DND-41 (cell line): ENCODE measurements at regions not wholly inside any gene's neighbourhood (a gene's known extent, or its start where the extent isn't known, plus 50 kb on each side); places are given as distances from the start of the nearest gene placed in this dataset.

ENCODE experiments used
- ATAC-seq: fragments of 200-7000 bp; cut with Tn5 transposase; 3 replicates; pipeline ENCODE4 v1.9.1; 2021; ENCODE audit warnings: low read depth; ENCODE audit not compliant: insufficient read depth
- DNase-seq: peaks from one replicate; pipeline ENCODE4 v3.0.0-alpha.2; 2020
- H2AFZ ChIP-seq: 2 replicates; pipeline ENCODE4 v1.6.0; 2012; ENCODE audit warnings: low read depth, low read length
- H3K27ac ChIP-seq: 2 replicates; pipeline ENCODE4 v1.5.1; 2012; ENCODE audit warnings: low read length, inconsistent platforms
- H3K27me3 ChIP-seq: fragments of 200-600 bp; sonication (generic); 2 replicates; pipeline ENCODE4 v1.6.0; 2012; ENCODE audit warnings: low read length, mild to moderate bottlenecking, inconsistent platforms; ENCODE audit not compliant: insufficient read depth, poor library complexity
- H3K36me3 ChIP-seq: 2 replicates; pipeline ENCODE4 v1.5.1; 2012; ENCODE audit warnings: low read length, inconsistent platforms; ENCODE audit not compliant: insufficient read depth
- H3K4me1 ChIP-seq: 2 replicates; pipeline ENCODE4 v1.5.1; 2012; ENCODE audit warnings: mild to moderate bottlenecking, low read length; ENCODE audit not compliant: insufficient read depth
- H3K4me2 ChIP-seq: 2 replicates; pipeline ENCODE4 v1.6.0; 2012; ENCODE audit warnings: mild to moderate bottlenecking, moderate library complexity, low read length, inconsistent platforms; ENCODE audit not compliant: insufficient read depth
- H3K4me3 ChIP-seq, 2 experiments: fragments of 200-600 bp in 1 of 2; shearing (Covaris generic) in 1 of 2; 2 replicates each; pipeline ENCODE4 v1.5.1; 2012 to 2016; ENCODE audit warnings: inconsistent platforms in 2 of 2, low read length in 2 of 2, mild to moderate bottlenecking in 2 of 2, low read depth in 1 of 2, moderate library complexity in 1 of 2
- H3K79me2 ChIP-seq: 2 replicates; pipeline ENCODE4 v1.6.0; 2012; ENCODE audit warnings: low read length, inconsistent platforms; ENCODE audit not compliant: insufficient read depth
- H3K9ac ChIP-seq: 2 replicates; pipeline ENCODE4 v1.6.0; 2012; ENCODE audit warnings: low read depth, mild to moderate bottlenecking, inconsistent platforms, low read length, moderate library complexity
- H3K9me3 ChIP-seq: 2 replicates; pipeline ENCODE4 v1.5.1; 2012; ENCODE audit warnings: low read length, moderate library complexity, mild to moderate bottlenecking, inconsistent platforms; ENCODE audit not compliant: insufficient read depth, severe bottlenecking
- H4K20me1 ChIP-seq: 2 replicates; pipeline ENCODE4 v1.6.0; 2012; ENCODE audit warnings: low read length; ENCODE audit not compliant: insufficient read depth
- EZH2 ChIP-seq: IDR thresholded peaks from 3 replicates; pipeline ENCODE4 v1.6.1; 2012; ENCODE audit warnings: borderline replicate concordance, low read depth, mild to moderate bottlenecking, moderate library complexity, low read length, inconsistent platforms; ENCODE audit not compliant: severe bottlenecking
- TF ChIP-seq, protein P1 (sequence below): IDR thresholded peaks from 2 replicates; pipeline ENCODE4 v1.5.1; 2012; ENCODE audit warnings: borderline replicate concordance, low read length, moderate library complexity, mild to moderate bottlenecking; ENCODE audit not compliant: poor library complexity, severe bottlenecking; ENCODE audit errors: extremely low read depth

GRCh38 chr3:17969985-17970568 is 227.6 kb upstream of the TBC1D5 start:
- Histone ChIP-seq H3K4me2 (no peak overlapping the region), H3K79me2 (no peaks in the 10 kb centered on the region), H3K9ac (no peak overlapping the region), H3K27me3 (no peaks in the 10 kb centered on the region), H4K20me1 (no peaks in the 10 kb centered on the region), H3K9me3 (no peaks in the 10 kb centered on the region), H3K36me3 (no peaks in the 10 kb centered on the region), H3K4me3 (no peak overlapping the region), H2AFZ (peak overlapping the region; percentile 36; the same call in 1 of the 2 replicates), H3K4me1 (peaks cover 82% of the 10 kb centered on the region), H3K27ac (peak overlapping the region; percentile 29; the same call in 1 of the 2 replicates)
- DNase-seq = no peak
- ATAC-seq = no peak
- no peak for TF ChIP-seq EZH2
- TF ChIP-seq, protein P1, sequence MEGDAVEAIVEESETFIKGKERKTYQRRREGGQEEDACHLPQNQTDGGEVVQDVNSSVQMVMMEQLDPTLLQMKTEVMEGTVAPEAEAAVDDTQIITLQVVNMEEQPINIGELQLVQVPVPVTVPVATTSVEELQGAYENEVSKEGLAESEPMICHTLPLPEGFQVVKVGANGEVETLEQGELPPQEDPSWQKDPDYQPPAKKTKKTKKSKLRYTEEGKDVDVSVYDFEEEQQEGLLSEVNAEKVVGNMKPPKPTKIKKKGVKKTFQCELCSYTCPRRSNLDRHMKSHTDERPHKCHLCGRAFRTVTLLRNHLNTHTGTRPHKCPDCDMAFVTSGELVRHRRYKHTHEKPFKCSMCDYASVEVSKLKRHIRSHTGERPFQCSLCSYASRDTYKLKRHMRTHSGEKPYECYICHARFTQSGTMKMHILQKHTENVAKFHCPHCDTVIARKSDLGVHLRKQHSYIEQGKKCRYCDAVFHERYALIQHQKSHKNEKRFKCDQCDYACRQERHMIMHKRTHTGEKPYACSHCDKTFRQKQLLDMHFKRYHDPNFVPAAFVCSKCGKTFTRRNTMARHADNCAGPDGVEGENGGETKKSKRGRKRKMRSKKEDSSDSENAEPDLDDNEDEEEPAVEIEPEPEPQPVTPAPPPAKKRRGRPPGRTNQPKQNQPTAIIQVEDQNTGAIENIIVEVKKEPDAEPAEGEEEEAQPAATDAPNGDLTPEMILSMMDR = no peak

DNA sequence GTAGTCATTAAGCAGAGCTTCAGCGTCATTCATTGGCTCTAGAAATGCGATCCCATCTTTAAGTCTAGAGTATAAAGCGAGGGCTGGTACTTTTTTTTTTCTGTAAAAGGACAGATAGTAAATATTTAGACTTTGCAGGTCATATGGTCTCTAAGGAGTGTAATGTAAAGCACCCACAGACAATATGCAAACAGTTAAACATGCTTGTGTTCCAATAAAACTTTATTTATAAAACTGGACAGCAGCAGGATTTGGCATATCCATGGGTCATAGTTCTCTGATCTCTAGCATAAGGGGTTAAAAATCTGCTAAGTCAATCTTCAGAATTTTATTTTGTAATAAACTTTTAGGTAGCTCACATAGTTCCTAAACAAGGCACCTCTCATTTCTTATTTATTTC is 226.8 kb upstream of the TBC1D5 start:
- no peak for ATAC-seq
- H3K9ac ChIP-seq = no peak overlapping the region
- H3K79me2 ChIP-seq = no peaks in the 10 kb centered on the region
- H3K36me3 ChIP-seq = no peaks in the 10 kb centered on the region
- no peaks in the 10 kb centered on the region for H4K20me1 ChIP-seq
- peaks cover 88% of the 10 kb centered on the region for H3K4me1 ChIP-seq
- H3K9me3 ChIP-seq = no peaks in the 10 kb centered on the region
- TF ChIP-seq, protein P1 = no peak
- TF ChIP-seq EZH2 = no peak
- H3K27ac ChIP-seq = peak overlapping the region; percentile 98; the same call in 1 of the 2 replicates
- no peak for DNase-seq
- H3K4me3 ChIP-seq = no peak overlapping the region
- no peak overlapping the region for H3K4me2 ChIP-seq
- H3K27me3 ChIP-seq = no peaks in the 10 kb centered on the region
- no peak overlapping the region for H2AFZ ChIP-seq

DNA sequence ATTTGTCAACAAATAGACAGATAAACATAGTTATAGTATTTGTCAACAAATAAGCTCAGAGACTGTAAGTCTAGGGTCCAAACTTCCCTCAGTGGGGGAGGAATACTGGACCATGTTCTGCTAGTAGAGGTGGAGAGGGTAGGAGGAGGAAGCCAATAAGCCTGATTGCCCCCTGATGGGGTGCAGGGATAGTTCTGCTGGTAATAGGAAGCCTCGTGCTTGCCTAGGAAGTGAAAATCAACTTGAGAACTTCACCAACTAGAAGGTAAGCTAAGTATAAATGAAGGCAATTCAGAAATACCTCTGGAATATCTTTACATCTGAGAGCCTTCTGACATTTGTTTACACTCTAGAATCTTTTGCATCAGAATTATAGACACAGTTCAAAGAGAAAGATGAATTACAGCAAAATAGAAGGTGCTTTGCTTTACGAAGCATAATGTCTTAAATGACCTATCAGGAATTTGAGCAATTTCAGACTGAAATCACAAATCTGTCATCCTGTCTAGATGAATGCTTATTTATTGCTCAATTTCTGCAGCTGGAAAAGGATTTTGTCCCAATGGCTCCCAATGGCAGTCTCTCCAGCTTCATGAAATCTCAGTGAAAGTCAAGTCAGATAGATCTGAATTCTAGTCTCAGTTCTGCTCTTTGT is 225.6 kb upstream of the TBC1D5 start:
- TF ChIP-seq EZH2 = no peak
- TF ChIP-seq, protein P1 = no peak
- Histone ChIP-seq H3K4me2 (no peak overlapping the region), H3K4me1 (peaks cover 90% of the 10 kb centered on the region), H2AFZ (no peak overlapping the region), H3K79me2 (no peaks in the 10 kb centered on the region), H3K27ac (peak overlapping the region; percentile 98), H3K9me3 (no peaks in the 10 kb centered on the region), H3K27me3 (no peaks in the 10 kb centered on the region), H3K9ac (no peak overlapping the region), H4K20me1 (no peaks in the 10 kb centered on the region), H3K4me3 (no peak overlapping the region), H3K36me3 (no peaks in the 10 kb centered on the region)
- DNase-seq = no peak
- ATAC-seq = no peak
